ENCODE measurements at regions not wholly inside any gene's neighbourhood (a gene's known extent, or its start where the extent isn't known, plus 50 kb on each side); places are given as distances from the start of the nearest gene placed in this dataset.

GRCh38 chr12:45644541-45644940 is 85.0 kb upstream of the ARID2 start:
- Histone ChIP-seq H3K27ac (no peak overlapping the region), H3K9me3 (no peaks in the 10 kb centered on the region), H3K4me3 (no peak overlapping the region), H3K27me3 (no peaks in the 10 kb centered on the region), H3K4me1 (peaks cover 9 to 13% of the 10 kb centered on the region in 2 donors), H3K36me3 (no peaks in the 10 kb centered on the region)
- ATAC-seq (no peak), DNase-seq (no peak)
- intact Hi-C loops (cut with DNase I; ENCODE audit: low total_unique reads) = no loop called here
- in situ Hi-C loops (cut with MboI; ENCODE audit: low sequenced_read_pairs in 4 of 4) = no loop called here
- TF ChIP-seq, protein P1, sequence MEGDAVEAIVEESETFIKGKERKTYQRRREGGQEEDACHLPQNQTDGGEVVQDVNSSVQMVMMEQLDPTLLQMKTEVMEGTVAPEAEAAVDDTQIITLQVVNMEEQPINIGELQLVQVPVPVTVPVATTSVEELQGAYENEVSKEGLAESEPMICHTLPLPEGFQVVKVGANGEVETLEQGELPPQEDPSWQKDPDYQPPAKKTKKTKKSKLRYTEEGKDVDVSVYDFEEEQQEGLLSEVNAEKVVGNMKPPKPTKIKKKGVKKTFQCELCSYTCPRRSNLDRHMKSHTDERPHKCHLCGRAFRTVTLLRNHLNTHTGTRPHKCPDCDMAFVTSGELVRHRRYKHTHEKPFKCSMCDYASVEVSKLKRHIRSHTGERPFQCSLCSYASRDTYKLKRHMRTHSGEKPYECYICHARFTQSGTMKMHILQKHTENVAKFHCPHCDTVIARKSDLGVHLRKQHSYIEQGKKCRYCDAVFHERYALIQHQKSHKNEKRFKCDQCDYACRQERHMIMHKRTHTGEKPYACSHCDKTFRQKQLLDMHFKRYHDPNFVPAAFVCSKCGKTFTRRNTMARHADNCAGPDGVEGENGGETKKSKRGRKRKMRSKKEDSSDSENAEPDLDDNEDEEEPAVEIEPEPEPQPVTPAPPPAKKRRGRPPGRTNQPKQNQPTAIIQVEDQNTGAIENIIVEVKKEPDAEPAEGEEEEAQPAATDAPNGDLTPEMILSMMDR (IDR thresholded peaks at IDR 0.05 in 4 of 5, conservative IDR thresholded peaks at IDR 0.05 in 1 of 5) = no peak
- TF ChIP-seq POLR2A (IDR thresholded peaks at IDR 0.05) = no peak

DNA sequence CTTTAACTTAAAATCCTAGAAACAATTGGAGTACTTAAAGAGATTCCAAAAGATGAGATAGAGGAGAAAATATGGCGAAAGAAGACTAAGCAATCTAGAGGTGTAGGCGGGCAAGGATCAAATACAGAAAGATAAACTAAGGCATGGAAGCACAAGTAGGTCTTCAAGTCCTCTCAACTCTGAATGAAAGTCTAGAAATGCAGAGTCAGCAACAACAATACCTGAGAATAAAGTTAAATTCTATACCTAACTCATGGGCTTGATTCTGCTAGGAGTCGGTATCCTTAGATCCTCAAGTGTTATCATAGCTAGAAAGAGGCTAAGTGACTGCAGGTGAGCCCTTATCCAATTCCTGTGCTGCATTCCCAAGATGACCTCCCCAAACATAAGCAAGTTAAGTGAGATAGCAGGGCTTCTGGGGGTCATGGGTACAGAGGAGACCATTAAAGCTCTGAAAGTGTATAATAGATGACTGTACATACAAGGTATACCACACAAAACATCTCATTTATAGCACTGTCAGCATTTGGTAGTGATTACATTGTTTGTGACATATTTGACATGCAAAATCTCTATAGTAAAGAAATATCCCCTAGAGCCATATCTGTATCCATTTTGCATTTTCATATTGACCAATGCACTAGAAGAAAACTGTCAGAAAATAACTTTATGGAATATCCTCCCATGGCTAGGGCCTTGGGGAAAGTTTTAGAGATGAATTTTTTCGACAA is 82.5 kb upstream of the ARID2 start:
- Histone ChIP-seq H3K9me3 (no peaks in the 10 kb centered on the region), H3K27me3 (no peaks in the 10 kb centered on the region), H3K36me3 (no peaks in the 10 kb centered on the region), H3K4me3 (no peak overlapping the region), H3K27ac (no peak overlapping the region), H3K4me1 (peaks cover 9 to 18% of the 10 kb centered on the region in 2 donors)
- ATAC-seq = no peak
- intact Hi-C loops (cut with DNase I; ENCODE audit: low total_unique reads) = no loop called here
- in situ Hi-C loops (cut with MboI; ENCODE audit: low sequenced_read_pairs in 4 of 4) = no loop called here
- TF ChIP-seq POLR2A (IDR thresholded peaks at IDR 0.05) = no peak
- DNase-seq = no peak

DNA sequence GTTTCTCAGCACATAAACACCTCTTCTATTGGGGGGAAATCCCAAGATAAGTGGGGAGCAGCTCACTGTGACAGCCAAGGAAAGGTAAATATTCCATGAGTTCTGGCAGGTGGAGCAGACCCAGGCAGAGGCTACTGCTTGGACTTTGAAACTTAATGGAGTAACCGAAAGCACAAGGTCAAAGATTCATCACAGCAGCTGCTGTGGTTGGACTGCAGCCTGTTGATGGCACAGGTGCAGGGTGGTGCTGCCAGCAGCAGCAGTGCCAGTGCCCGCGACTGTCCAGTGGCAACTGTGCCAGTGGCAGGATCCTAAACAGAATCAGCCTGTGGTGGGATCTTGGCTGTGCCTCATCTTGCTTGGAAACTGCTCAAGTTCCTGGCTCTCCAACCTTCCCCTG is 81.4 kb upstream of the ARID2 start:
- Histone ChIP-seq H3K4me1 (peaks cover 9 to 18% of the 10 kb centered on the region in 2 donors), H3K4me3 (no peak overlapping the region), H3K9me3 (no peaks in the 10 kb centered on the region), H3K36me3 (no peaks in the 10 kb centered on the region), H3K27me3 (no peaks in the 10 kb centered on the region), H3K27ac (peak overlapping the region; percentile 7 to 44 (median 32))
- in situ Hi-C loops (cut with MboI; ENCODE audit: low sequenced_read_pairs in 4 of 4) = no loop called here
- peak; percentile 100 for ATAC-seq
- intact Hi-C loops (cut with DNase I; ENCODE audit: low total_unique reads) = loop anchor here (2.0 kb wide), 2 partner anchors 23 to 79 kb away; no protein-coding TSS in a partner anchor
- TF ChIP-seq, protein P1 (IDR thresholded peaks at IDR 0.05 in 4 of 5, conservative IDR thresholded peaks at IDR 0.05 in 1 of 5) = no peak
- no peak for TF ChIP-seq POLR2A (IDR thresholded peaks at IDR 0.05)
- DNase-seq = peak; percentile 64 to 84

DNA sequence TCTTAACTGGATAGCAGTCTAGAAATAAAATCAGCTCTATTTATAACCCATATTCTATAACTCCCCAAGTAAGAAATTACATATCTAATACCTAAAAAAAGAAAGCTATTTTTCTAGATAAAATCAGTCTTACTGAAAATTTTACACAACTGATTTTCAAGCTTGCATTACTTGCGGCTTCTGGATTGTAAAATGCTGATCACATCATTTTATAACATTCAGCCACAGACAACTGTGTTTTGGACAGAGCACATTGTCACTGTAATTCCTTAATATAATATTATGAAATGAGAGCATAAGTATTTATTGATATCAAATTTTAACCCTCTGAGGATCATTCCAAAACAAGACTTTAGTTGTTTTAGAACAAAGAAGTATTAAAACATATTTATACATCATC is 78.5 kb upstream of the ARID2 start:
- H3K36me3 ChIP-seq = no peaks in the 10 kb centered on the region
- H3K9me3 ChIP-seq = no peaks in the 10 kb centered on the region
- ATAC-seq (no peak), DNase-seq (no peak)
- intact Hi-C loops (cut with DNase I; ENCODE audit: low total_unique reads) (no loop called here), in situ Hi-C loops (cut with MboI; ENCODE audit: low sequenced_read_pairs in 4 of 4) (no loop called here)
- no peak overlapping the region for H3K4me3 ChIP-seq
- no peak overlapping the region for H3K27ac ChIP-seq
- no peak for TF ChIP-seq POLR2A (IDR thresholded peaks at IDR 0.05)
- H3K4me1 ChIP-seq = peaks cover 9 to 18% of the 10 kb centered on the region in 2 donors
- H3K27me3 ChIP-seq = no peaks in the 10 kb centered on the region

GRCh38 chr12:45654002-45654665 is 75.4 kb upstream of the ARID2 start:
- intact Hi-C loops (cut with DNase I; ENCODE audit: low total_unique reads) = no loop called here
- Histone ChIP-seq H3K4me3 (no peak overlapping the region), H3K4me1 (peaks cover 0 to 5% of the 10 kb centered on the region in 2 donors), H3K27me3 (no peaks in the 10 kb centered on the region), H3K27ac (no peak overlapping the region), H3K36me3 (no peaks in the 10 kb centered on the region), H3K9me3 (no peaks in the 10 kb centered on the region)
- TF ChIP-seq POLR2A (IDR thresholded peaks at IDR 0.05) = no peak
- DNase-seq (no peak), ATAC-seq (no peak)
- in situ Hi-C loops (cut with MboI; ENCODE audit: low sequenced_read_pairs in 4 of 4) = no loop called here

GRCh38 chr12:45655186-45655585 is 74.3 kb upstream of the ARID2 start:
- H3K9me3 ChIP-seq = no peaks in the 10 kb centered on the region
- intact Hi-C loops (cut with DNase I; ENCODE audit: low total_unique reads) = no loop called here
- H3K36me3 ChIP-seq = no peaks in the 10 kb centered on the region
- DNase-seq (no peak), ATAC-seq (no peak)
- TF ChIP-seq POLR2A (IDR thresholded peaks at IDR 0.05) = no peak
- TF ChIP-seq, protein P1 (IDR thresholded peaks at IDR 0.05 in 4 of 5, conservative IDR thresholded peaks at IDR 0.05 in 1 of 5) = no peak
- peaks cover 0 to 5% of the 10 kb centered on the region in 2 donors for H3K4me1 ChIP-seq
- in situ Hi-C loops (cut with MboI; ENCODE audit: low sequenced_read_pairs in 4 of 4) = no loop called here
- no peak overlapping the region for H3K4me3 ChIP-seq
- H3K27ac ChIP-seq = no peak overlapping the region
- H3K27me3 ChIP-seq = no peaks in the 10 kb centered on the region
